BJ (cell line): ENCODE measurements at regions not wholly inside any gene's neighbourhood (a gene's known extent, or its start where the extent isn't known, plus 50 kb on each side); places are given as distances from the start of the nearest gene placed in this dataset.

ENCODE experiments used
- CTCF ChIA-PET: fragments of 350-600 bp; formaldehyde crosslinking; extraction: SDS; loops from one replicate; lab custom pipeline; 2021; ENCODE audit warnings: antibody characterized with exemption, inconsistent platforms; lab: Yijun Ruan, JAX
- POLR2A ChIA-PET: fragments of 300-600 bp; sonication (Branson Sonifier 250); formaldehyde crosslinking; extraction: SDS; loops from one replicate; lab custom pipeline; 2021; ENCODE audit warnings: antibody characterized with exemption; lab: Charles Lee
- DNase-seq: peaks from one replicate; pipeline ENCODE4 v3.0.0-alpha.2; 2011; ENCODE audit warnings: low read depth
- H3K27me3 ChIP-seq: 2 replicates; pipeline ENCODE4 v1.6.0; 2011; ENCODE audit warnings: low read length; ENCODE audit not compliant: control insufficient read depth, insufficient read depth
- H3K36me3 ChIP-seq: 2 replicates; pipeline ENCODE4 v1.5.1; 2011; ENCODE audit warnings: low read length; ENCODE audit not compliant: control insufficient read depth, insufficient read depth
- H3K4me3 ChIP-seq: 2 replicates; pipeline ENCODE4 v1.5.1; 2011; ENCODE audit warnings: low read depth, mild to moderate bottlenecking, control low read depth, low read length
- TF ChIP-seq, protein P1 (sequence below): IDR thresholded peaks from 2 replicates; pipeline ENCODE4 v1.5.1; 2011; ENCODE audit warnings: low read depth, mild to moderate bottlenecking, control low read depth, inconsistent platforms, low read length, moderate library complexity; ENCODE audit not compliant: insufficient read depth

DNA sequence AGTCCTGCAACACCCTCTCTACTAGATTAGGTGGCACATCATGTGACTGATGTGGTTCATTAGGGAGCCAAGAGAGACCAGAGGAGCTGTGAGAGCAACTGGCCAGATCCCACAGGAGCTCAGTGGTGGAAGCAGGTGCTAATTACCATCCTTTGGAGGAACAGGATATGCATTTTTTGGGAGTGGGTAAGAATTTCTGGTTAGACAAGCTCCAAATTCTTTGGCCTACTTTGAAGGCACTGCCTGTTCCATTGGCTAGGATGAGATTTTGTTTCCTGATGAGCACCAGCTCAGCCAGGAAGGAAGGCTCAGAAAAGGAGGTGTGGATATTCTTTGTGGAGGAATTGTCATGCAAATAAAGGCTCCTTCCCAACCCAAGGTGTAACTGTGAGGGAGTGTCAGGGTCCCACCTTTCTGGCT is 130.3 kb upstream of the BMP2 start:
- Histone ChIP-seq H3K27me3 (no peaks in the 10 kb centered on the region), H3K4me3 (no peak overlapping the region), H3K36me3 (no peaks in the 10 kb centered on the region)
- TF ChIP-seq, protein P1, sequence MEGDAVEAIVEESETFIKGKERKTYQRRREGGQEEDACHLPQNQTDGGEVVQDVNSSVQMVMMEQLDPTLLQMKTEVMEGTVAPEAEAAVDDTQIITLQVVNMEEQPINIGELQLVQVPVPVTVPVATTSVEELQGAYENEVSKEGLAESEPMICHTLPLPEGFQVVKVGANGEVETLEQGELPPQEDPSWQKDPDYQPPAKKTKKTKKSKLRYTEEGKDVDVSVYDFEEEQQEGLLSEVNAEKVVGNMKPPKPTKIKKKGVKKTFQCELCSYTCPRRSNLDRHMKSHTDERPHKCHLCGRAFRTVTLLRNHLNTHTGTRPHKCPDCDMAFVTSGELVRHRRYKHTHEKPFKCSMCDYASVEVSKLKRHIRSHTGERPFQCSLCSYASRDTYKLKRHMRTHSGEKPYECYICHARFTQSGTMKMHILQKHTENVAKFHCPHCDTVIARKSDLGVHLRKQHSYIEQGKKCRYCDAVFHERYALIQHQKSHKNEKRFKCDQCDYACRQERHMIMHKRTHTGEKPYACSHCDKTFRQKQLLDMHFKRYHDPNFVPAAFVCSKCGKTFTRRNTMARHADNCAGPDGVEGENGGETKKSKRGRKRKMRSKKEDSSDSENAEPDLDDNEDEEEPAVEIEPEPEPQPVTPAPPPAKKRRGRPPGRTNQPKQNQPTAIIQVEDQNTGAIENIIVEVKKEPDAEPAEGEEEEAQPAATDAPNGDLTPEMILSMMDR: no peak
- DNase-seq: no peak
- ChIA-PET POLR2A (no interaction called here), CTCF (interaction anchor here (0.6 to 1.7 kb wide), 9 partner anchors 9 to 373 kb away, joined by 3 to 6 read pairs (median 3); no protein-coding TSS in a partner anchor)

DNA sequence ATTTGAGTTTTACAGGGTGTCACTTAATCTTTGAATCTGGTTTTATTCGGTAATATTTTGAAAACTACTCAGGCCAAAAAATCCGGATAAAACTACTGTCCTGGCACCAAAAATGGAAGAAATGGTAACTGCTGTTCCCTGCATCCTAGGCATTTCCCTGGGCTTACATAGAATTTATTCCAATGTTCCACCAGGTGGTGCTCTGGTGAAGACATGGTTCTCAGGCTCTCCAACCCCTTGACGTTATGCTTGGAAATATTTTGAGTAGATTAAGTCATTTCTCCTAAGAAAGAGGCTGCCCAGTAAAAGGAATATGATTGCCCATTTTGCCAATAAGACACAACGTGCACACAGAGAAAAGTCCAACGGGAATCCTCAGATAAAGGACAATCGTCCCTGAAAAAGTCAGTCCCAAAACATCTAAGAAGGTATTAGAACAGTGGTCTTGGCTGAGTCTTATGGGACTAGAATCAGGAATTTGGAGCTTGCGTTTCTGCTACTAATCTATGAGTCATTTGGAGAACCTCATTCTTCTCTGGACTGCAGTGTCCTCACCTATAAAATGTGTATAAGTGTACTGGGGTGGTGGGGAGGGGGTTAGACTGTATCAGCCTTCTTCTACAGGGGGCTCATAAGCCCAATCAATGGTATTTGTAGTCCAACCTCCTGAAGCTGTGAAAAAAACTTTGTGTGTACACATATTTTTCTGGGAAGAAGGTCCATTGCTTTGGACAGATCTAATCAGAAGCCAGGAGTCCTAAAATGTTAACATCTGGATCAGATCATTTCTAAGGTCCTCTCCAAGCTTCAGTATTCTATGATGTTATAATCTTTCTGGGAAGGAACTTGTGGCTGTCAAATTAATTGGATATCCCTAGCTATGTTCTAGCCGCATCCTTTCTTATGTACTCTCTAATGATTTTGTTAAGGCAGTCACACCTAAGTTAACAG is 131.0 kb upstream of the BMP2 start:
- no peak for DNase-seq
- TF ChIP-seq, protein P1: peak; percentile 57
- Histone ChIP-seq H3K27me3 (no peaks in the 10 kb centered on the region), H3K4me3 (no peak overlapping the region), H3K36me3 (no peaks in the 10 kb centered on the region)
- ChIA-PET POLR2A (no interaction called here), CTCF (interaction anchor here (0.6 to 1.7 kb wide), 9 partner anchors 9 to 372 kb away, joined by 3 to 6 read pairs (median 3); no protein-coding TSS in a partner anchor)

DNA sequence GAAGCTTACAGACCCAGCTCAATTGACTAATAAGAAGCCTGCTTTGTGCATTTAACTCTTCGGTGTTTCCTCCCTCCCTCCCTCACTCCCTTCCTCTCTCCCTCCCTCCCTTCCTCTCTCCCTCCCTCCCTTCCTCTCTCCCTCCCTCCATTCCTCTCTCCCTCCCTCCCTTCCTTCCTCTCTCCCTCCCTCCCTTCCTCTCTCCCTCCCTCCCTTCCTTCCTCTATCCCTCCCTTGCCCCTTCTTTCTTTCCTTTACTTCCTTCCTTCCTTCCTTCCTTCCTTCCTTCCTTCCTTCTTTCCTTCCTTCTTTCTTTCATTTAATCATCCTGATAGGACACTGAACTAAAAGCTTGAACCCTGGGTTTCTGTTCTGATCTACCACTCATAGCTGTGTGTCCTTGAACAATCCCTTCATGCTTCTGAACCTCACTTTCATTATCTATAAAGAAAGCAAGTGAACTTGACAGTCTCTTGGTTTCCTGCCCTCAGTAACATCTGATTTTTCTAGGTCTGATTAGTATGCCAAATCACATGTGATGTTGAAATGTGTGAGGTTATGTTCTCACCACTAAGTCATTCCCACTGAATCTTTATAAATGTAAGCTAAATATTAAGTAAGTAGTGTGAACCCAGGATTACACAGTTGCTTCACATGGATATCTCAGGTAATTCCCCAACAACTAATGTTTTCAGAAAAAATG is 132.3 kb upstream of the BMP2 start:
- TF ChIP-seq, protein P1: no peak
- DNase-seq: no peak
- Histone ChIP-seq H3K27me3 (no peaks in the 10 kb centered on the region), H3K4me3 (no peak overlapping the region), H3K36me3 (no peaks in the 10 kb centered on the region)
- CTCF ChIA-PET: interaction anchor here (0.6 to 1.0 kb wide), 6 partner anchors 16 to 190 kb away, joined by 3 to 4 read pairs (median 3); no protein-coding TSS in a partner anchor
- POLR2A ChIA-PET: no interaction called here

DNA sequence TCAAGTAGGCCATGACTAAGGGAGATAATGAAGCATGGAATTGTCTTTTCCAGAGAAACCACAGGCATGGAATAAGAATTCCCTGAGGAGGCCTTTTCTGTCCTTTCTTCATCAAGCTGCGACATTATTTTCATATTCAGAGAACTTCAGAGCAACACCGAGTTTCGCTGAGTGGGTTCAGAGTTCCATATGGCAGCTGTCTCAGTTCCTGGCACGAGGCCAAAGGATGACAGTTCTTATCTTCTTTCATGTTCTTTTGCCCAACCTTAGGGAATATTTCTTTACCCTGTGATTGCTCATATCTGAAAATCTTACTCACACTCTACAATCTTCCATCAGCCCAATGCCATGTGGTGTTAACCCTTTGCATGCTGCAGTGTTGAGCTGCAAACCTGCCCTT is 135.3 kb upstream of the BMP2 start:
- no peak for DNase-seq
- ChIA-PET POLR2A (no interaction called here), CTCF (interaction anchor here (0.8 kb wide), 1 partner anchor 98 kb away, joined by 3 read pairs; no protein-coding TSS in a partner anchor)
- Histone ChIP-seq H3K27me3 (no peaks in the 10 kb centered on the region), H3K36me3 (no peaks in the 10 kb centered on the region), H3K4me3 (no peak overlapping the region)
- TF ChIP-seq, protein P1: no peak

DNA sequence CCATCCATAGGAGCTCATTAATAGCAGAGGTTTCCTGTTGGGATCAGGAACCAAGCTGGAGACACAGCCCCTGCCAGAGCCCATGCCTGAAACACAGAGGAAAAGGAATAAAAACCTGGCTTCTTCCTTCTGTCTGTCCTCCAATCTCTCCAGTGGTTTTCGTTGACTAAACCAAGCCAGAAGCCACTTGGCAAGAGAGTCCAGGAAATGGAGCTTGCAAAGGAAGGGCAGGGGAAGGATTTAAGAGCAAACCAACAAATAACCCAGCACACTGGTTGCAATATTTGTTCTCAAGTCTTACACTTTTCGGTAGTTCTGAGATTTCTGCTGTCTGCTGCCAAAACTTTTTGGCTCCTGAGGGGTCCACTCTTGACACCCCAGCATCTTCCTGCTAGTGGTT is 137.0 kb upstream of the BMP2 start:
- TF ChIP-seq, protein P1: no peak
- Histone ChIP-seq H3K36me3 (no peaks in the 10 kb centered on the region), H3K27me3 (no peaks in the 10 kb centered on the region), H3K4me3 (no peak overlapping the region)
- ChIA-PET CTCF (no interaction called here), POLR2A (no interaction called here)
- DNase-seq: no peak
